ENCODE measurements at regions not wholly inside any gene's neighbourhood (a gene's known extent, or its start where the extent isn't known, plus 50 kb on each side); places are given as distances from the start of the nearest gene placed in this dataset.
A peak's percentile ranks its signal among the peaks of the same experiment; 100 is the strongest.
"Not testable (repeated sequence)": the region's sequence is repeated elsewhere in the genome, so short reads cannot be mapped to it uniquely, and the experiment has no call there.

GRCh38 chr13:27362064-27362751 lies 62.2 kb upstream of the GTF3A start (continued):
- no peak for TF ChIP-seq PPARD (CRISPR knock-in tag; IDR thresholded peaks at IDR 0.05)
- no peak for TF ChIP-seq JUNB (CRISPR knock-in tag; conservative IDR thresholded peaks at IDR 0.05)
- TF ChIP-seq ELF2 (CRISPR knock-in tag; IDR thresholded peaks at IDR 0.05), result no peak
- no peak for TF ChIP-seq TAL1 (IDR thresholded peaks at IDR 0.05)
- no peak for TF ChIP-seq ZFP30 (CRISPR knock-in tag; IDR thresholded peaks at IDR 0.05; ENCODE audit: borderline replicate concordance)
- TF ChIP-seq ETS2 (tag; IDR thresholded peaks at IDR 0.05; ENCODE audit: borderline replicate concordance, poor library complexity, severe bottlenecking), result no peak
- no peak for TF ChIP-seq PRPF4 (IDR thresholded peaks at IDR 0.05; ENCODE audit: insufficient read depth, low read depth, low read length, poor library complexity, severe bottlenecking)
- TF ChIP-seq STAG1 (CRISPR knock-in tag; IDR thresholded peaks at IDR 0.05; ENCODE audit: borderline replicate concordance), result peak; percentile 93

- H3K79me2 ChIP-seq (ENCODE audit: control insufficient read depth, insufficient read depth, low read length); DNase-seq (ENCODE audit: extremely low read depth in 1 of 4, low spot score in 3 of 4); H3K9me3 ChIP-seq (replicated peaks; ENCODE audit: control insufficient read depth, insufficient read depth, low read depth, low read length); intact Hi-C loops (cut with micrococcal nuclease); H3K9me1 ChIP-seq (ENCODE audit: control insufficient read depth, insufficient read depth, low read length); BruUV-seq (replicated peaks); H4K20me1 ChIP-seq (replicated peaks; ENCODE audit: control insufficient read depth, insufficient read depth, low read length); H3K4me1 ChIP-seq (replicated peaks in 1 of 2; ENCODE audit: control insufficient read depth in 2 of 2, insufficient read depth in 2 of 2, low read length in 2 of 2); H3K4me2 ChIP-seq (ENCODE audit: insufficient read depth, low read length); H3K27ac ChIP-seq (ENCODE audit: extremely low read depth, low read depth, low read length); POLR2A ChIA-PET; H3K36me3 ChIP-seq (ENCODE audit: control insufficient read depth, insufficient read depth, low read length); ATAC-seq; FAIRE-seq; H2AFZ ChIP-seq (ENCODE audit: low read depth, low read length); H3K9ac ChIP-seq (ENCODE audit: insufficient read depth in 1 of 2, low read depth in 2 of 2, low read length in 2 of 2); H3K4me3 ChIP-seq; TF ChIP-seq ATF3 (CRISPR knock-in tag; conservative IDR thresholded peaks at IDR 0.05): not testable (repeated sequence)
- peaks cover 7 to 21% of the 10 kb centered on the region in 2 experiments; a peak in 4 of 5 replicates for H3K27me3 ChIP-seq (ENCODE audit: control insufficient read depth in 2 of 2, insufficient read depth in 2 of 2, low read length in 2 of 2)
- in situ Hi-C loops (cut with MboI), result loop anchor here (5.0 kb wide), 1 partner anchor 416 kb away; no protein-coding TSS in a partner anchor
- WGBS (ENCODE audit: insufficient coverage, low coverage, missing lambda C conversion rate), result 14% methylated on average over 1 of the region's 5 CpGs
- CTCF ChIA-PET (ENCODE audit: low intra/inter-chr PET ratio), result interaction anchor here (0.6 to 2.6 kb wide), 4 partner anchors 378 to 637 kb away, joined by 3 to 18 read pairs (median 7); no protein-coding TSS in a partner anchor
- peak; percentile 36; the same call in 1 of the 2 replicates for TF ChIP-seq ATF3 (IDR thresholded peaks at IDR 0.05)
Measured at GRCh38 chr13:27363637-27364036, 60.8 kb upstream of the GTF3A start.
